ENCODE measurements at regions not wholly inside any gene's neighbourhood (a gene's known extent, or its start where the extent isn't known, plus 50 kb on each side); places are given as distances from the start of the nearest gene placed in this dataset.

GRCh38 chr2:35538796-35539195 is 816.8 kb upstream of the CRIM1 start:
- Histone ChIP-seq H2BK20ac (ENCODE audit: low read length) (no peak overlapping the region), H3K36me3 (ENCODE audit: control insufficient read depth in 2 of 4, insufficient read depth in 4 of 4, low read length in 3 of 4) (no peaks in the 10 kb centered on the region), H2BK5ac (ENCODE audit: low read depth, low read length) (no peak overlapping the region), H3K23me2 (ENCODE audit: low read depth, low read length) (no peaks in the 10 kb centered on the region), H3K4me2 (ENCODE audit: insufficient read depth in 1 of 2, low read depth in 2 of 2, low read length in 2 of 2) (no peak overlapping the region), H3K27ac (ENCODE audit: low read depth, low read length) (no peak overlapping the region), H2BK15ac (ENCODE audit: low read length) (no peak overlapping the region), H2BK120ac (replicated peaks; ENCODE audit: low read depth, low read length) (no peak overlapping the region), H4K8ac (ENCODE audit: extremely low read depth, insufficient read depth, low read length) (no peak overlapping the region), H3K27me3 (replicated peaks in 1 of 4; ENCODE audit: control insufficient read depth in 3 of 4, extremely low read depth in 1 of 4, insufficient read depth in 3 of 4, low read length in 3 of 4) (no peaks in the 10 kb centered on the region), H3K9ac (replicated peaks in 1 of 4; ENCODE audit: extremely low read depth in 1 of 4, low read depth in 3 of 4, low read length in 3 of 4) (no peak overlapping the region), H3K14ac (ENCODE audit: insufficient read length) (no peak overlapping the region), H3K79me1 (ENCODE audit: low read depth, low read length) (no peaks in the 10 kb centered on the region), H3K56ac (replicated peaks; ENCODE audit: insufficient read length, low read depth, low read length) (no peak overlapping the region), H3K18ac (ENCODE audit: extremely low read depth, low read length) (no peak overlapping the region), H2BK12ac (ENCODE audit: low read depth, low read length) (no peak overlapping the region), H2AFZ (ENCODE audit: low read length) (no peak overlapping the region), H3K23ac (ENCODE audit: insufficient read length) (no peak overlapping the region), H3K9me3 (ENCODE audit: insufficient read depth in 2 of 2, low read depth in 1 of 2, low read length in 1 of 2) (peaks cover 0 to 5% of the 10 kb centered on the region in 2 experiments; a peak in 2 of 4 replicates), H3K4ac (replicated peaks; ENCODE audit: insufficient read length, low read depth, low read length) (no peak overlapping the region), H4K91ac (replicated peaks; ENCODE audit: insufficient read length, low read length) (no peak overlapping the region), H4K20me1 (replicated peaks in 1 of 2; ENCODE audit: control insufficient read depth in 1 of 2, insufficient read depth in 2 of 2, low read length in 2 of 2) (no peaks in the 10 kb centered on the region), H4K5ac (ENCODE audit: insufficient read length, low read depth, low read length) (no peak overlapping the region), H3K4me1 (replicated peaks in 1 of 4; ENCODE audit: control insufficient read depth in 3 of 4, insufficient read depth in 4 of 4, low read length in 3 of 4) (no peaks in the 10 kb centered on the region), H3K4me3 (ENCODE audit: extremely low read depth in 1 of 4, insufficient read depth in 2 of 4, low read depth in 3 of 4, low read length in 4 of 4) (no peak overlapping the region), H2AK5ac (ENCODE audit: low read depth, low read length) (no peak overlapping the region), H3K79me2 (ENCODE audit: control insufficient read depth in 1 of 2, insufficient read depth in 2 of 2, low read length in 2 of 2) (no peaks in the 10 kb centered on the region)
- 89% methylated on average over 3 of the region's 3 CpGs; no CpG with 5 or more reads in 1 of the 2 experiments for WGBS, 2 experiments (ENCODE audit: extremely low coverage in 1 of 2, insufficient coverage in 1 of 2, insufficient read length in 1 of 2, insufficient replicate concordance in 2 of 2, low coverage in 1 of 2, low lambda C conversion rate in 2 of 2, missing lambda C conversion rate in 1 of 2)
- DNase-seq (ENCODE audit: low read depth in 1 of 2, low spot score in 2 of 2) (no peak), FAIRE-seq (no peak)
- POLR2A ChIA-PET (ENCODE audit: partially characterized antibody) = no interaction called here
- CTCF ChIA-PET (ENCODE audit: partially characterized antibody) = no interaction called here
- TF ChIP-seq SIX5 (IDR thresholded peaks at IDR 0.05; ENCODE audit: low read depth, low read length) (no peak), E2F6 (IDR thresholded peaks at IDR 0.05) (no peak), POLR2AphosphoS5 (IDR thresholded peaks at IDR 0.05; ENCODE audit: low read depth, low read length) (no peak), YY1 (IDR thresholded peaks at IDR 0.05; ENCODE audit: low read depth, low read length) (no peak), GTF2F1 (IDR thresholded peaks at IDR 0.05; ENCODE audit: borderline replicate concordance, low read depth, low read length) (no peak), EP300 (IDR thresholded peaks at IDR 0.05; ENCODE audit: borderline replicate concordance in 1 of 2, low read depth in 2 of 2, low read length in 2 of 2) (no peak), ASH2L (IDR thresholded peaks at IDR 0.05; ENCODE audit: low read length) (no peak), MAX (IDR thresholded peaks at IDR 0.05) (no peak), CBX5 (IDR thresholded peaks at IDR 0.05; ENCODE audit: low read depth, low read length) (no peak), SAP30 (IDR thresholded peaks at IDR 0.05; ENCODE audit: insufficient read depth, insufficient replicate concordance, low read length) (no peak), ZNF274 (IDR thresholded peaks at IDR 0.05; ENCODE audit: borderline replicate concordance, extremely low read depth, low read length) (no peak), CBX8 (IDR thresholded peaks at IDR 0.05; ENCODE audit: borderline replicate concordance, low read depth, low read length) (no peak), SP1 (IDR thresholded peaks at IDR 0.05; ENCODE audit: low read depth, low read length) (no peak), RNF2 (IDR thresholded peaks at IDR 0.05; ENCODE audit: borderline replicate concordance, low read depth, low read length, missing control alignments, poor library complexity, severe bottlenecking) (no peak)

Measured in H1 (cell line).